Keratinocyte (primary cell): ENCODE measurements at regions not wholly inside any gene's neighbourhood (a gene's known extent, or its start where the extent isn't known, plus 50 kb on each side); places are given as distances from the start of the nearest gene placed in this dataset.

Source experiments
- DNase-seq: peaks from one replicate; pipeline ENCODE4 v3.0.0-alpha.2; 2011; ENCODE audit warnings: low read depth, missing footprints, low spot score
- FAIRE-seq: peaks from 2 replicates; lab custom pipeline; 2011; peaks lifted over from hg19 to GRCh38; lab: Jason Lieb, UNC
- H2AFZ ChIP-seq: 2 replicates; pipeline ENCODE4 v1.6.0; 2012; ENCODE audit warnings: low read length, control low read depth, inconsistent platforms; ENCODE audit not compliant: control insufficient read depth
- H3K27ac ChIP-seq: 2 replicates; pipeline ENCODE4 v1.5.1; 2011; ENCODE audit warnings: low read length; ENCODE audit not compliant: control insufficient read depth, insufficient read depth
- H3K27me3 ChIP-seq: 3 replicates; pipeline ENCODE4 v1.6.0; 2011; ENCODE audit warnings: low read length; ENCODE audit not compliant: control insufficient read depth, insufficient read depth; ENCODE audit errors: extremely low read depth
- H3K36me3 ChIP-seq, 2 experiments: 2 replicates in 1 of 2; 3 replicates in 1 of 2; pipeline ENCODE4 v1.5.1; 2011; ENCODE audit warnings: low read length in 2 of 2, mild to moderate bottlenecking in 1 of 2; ENCODE audit not compliant: control insufficient read depth in 2 of 2, insufficient read depth in 2 of 2; ENCODE audit errors: extremely low read depth in 1 of 2
- H3K4me1 ChIP-seq: 3 replicates; pipeline ENCODE4 v1.5.1; 2011; ENCODE audit warnings: low read length; ENCODE audit not compliant: control insufficient read depth, insufficient read depth; ENCODE audit errors: extremely low read depth
- H3K4me2 ChIP-seq: 3 replicates; pipeline ENCODE4 v1.6.0; 2011; ENCODE audit warnings: low read depth, low read length; ENCODE audit not compliant: control insufficient read depth, insufficient read depth; ENCODE audit errors: extremely low read depth
- H3K4me3 ChIP-seq, 3 experiments: fragments of 200-600 bp in 1 of 3; sonication (generic) in 1 of 3; 2 replicates in 2 of 3; 3 replicates in 1 of 3; pipeline ENCODE4 v1.5.1; 2011 to 2016; ENCODE audit warnings: low read length in 3 of 3, mild to moderate bottlenecking in 3 of 3, control low read depth in 2 of 3, inconsistent platforms in 1 of 3, low read depth in 1 of 3, mixed read lengths in 1 of 3, mixed run types in 1 of 3, moderate library complexity in 1 of 3; ENCODE audit not compliant: control insufficient read depth in 2 of 3, insufficient read depth in 2 of 3; ENCODE audit errors: extremely low read depth in 1 of 3
- H3K79me2 ChIP-seq: 2 replicates; pipeline ENCODE4 v1.6.0; 2012; ENCODE audit warnings: low read length; ENCODE audit not compliant: control insufficient read depth, insufficient read depth
- H3K9ac ChIP-seq: 3 replicates; pipeline ENCODE4 v1.6.0; 2011; ENCODE audit warnings: low read length; ENCODE audit not compliant: control insufficient read depth, insufficient read depth; ENCODE audit errors: extremely low read depth
- H3K9me1 ChIP-seq: 3 replicates; pipeline ENCODE4 v1.6.0; 2011; ENCODE audit warnings: low read length; ENCODE audit not compliant: control insufficient read depth, insufficient read depth; ENCODE audit errors: extremely low read depth
- H3K9me3 ChIP-seq: 2 replicates; pipeline ENCODE4 v1.5.1; 2012; ENCODE audit warnings: low read depth, low read length; ENCODE audit not compliant: control insufficient read depth
- H4K20me1 ChIP-seq: 3 replicates; pipeline ENCODE4 v1.6.0; 2011; ENCODE audit warnings: low read length; ENCODE audit not compliant: control insufficient read depth, insufficient read depth; ENCODE audit errors: extremely low read depth
- CTCF ChIP-seq, 3 experiments: IDR thresholded peaks in 1 of 3; conservative IDR thresholded peaks in 1 of 3; optimal IDR thresholded peaks in 1 of 3; 2 replicates in 2 of 3; 3 replicates in 1 of 3; pipeline versions ENCODE3 to v1.5.1; 2011; ENCODE audit warnings: low read length in 3 of 3, mild to moderate bottlenecking in 3 of 3, moderate library complexity in 2 of 3, control low read depth in 1 of 3, inconsistent platforms in 1 of 3; ENCODE audit not compliant: insufficient read depth in 2 of 3; ENCODE audit errors: extremely low read depth in 1 of 3
- EZH2 ChIP-seq: IDR thresholded peaks from one replicate; pipeline ENCODE4 v1.6.1; 2012; ENCODE audit warnings: inconsistent platforms, mild to moderate bottlenecking, low read length, moderate library complexity
- dilution Hi-C: fragments of 300-500 bp; cut with MboI; formaldehyde crosslinking; loops from one replicate; pipeline ENCODE4 v1.7.0; 2020; ENCODE audit warnings: low sequenced_read_pairs; ENCODE audit not compliant: extremely low pct_ligation_motif_present

- Histone ChIP-seq H3K9ac (no peak overlapping the region), H3K9me3 (peaks cover 5% of the 10 kb centered on the region), H3K4me2 (no peak overlapping the region), H3K36me3 (no peaks in the 10 kb centered on the region), H3K79me2 (no peaks in the 10 kb centered on the region), H3K27ac (no peak overlapping the region), H4K20me1 (no peaks in the 10 kb centered on the region), H3K27me3 (no peaks in the 10 kb centered on the region), H3K9me1 (no peaks in the 10 kb centered on the region), H3K4me1 (no peaks in the 10 kb centered on the region), H3K4me3 (no peak overlapping the region), H2AFZ (no peak overlapping the region)
- FAIRE-seq (no peak), DNase-seq (no peak)
- no peak for TF ChIP-seq CTCF (optimal IDR thresholded peaks at IDR 0.05 in 1 of 3, IDR thresholded peaks at IDR 0.05 in 1 of 3, conservative IDR thresholded peaks at IDR 0.05 in 1 of 3; ENCODE audit: extremely low read depth in 1 of 3, insufficient read depth in 2 of 3, low read length in 3 of 3)
- TF ChIP-seq EZH2 = no peak
- dilution Hi-C loops = no loop called here
Observed at GRCh38 chr5:3958389-3958788, 362.8 kb downstream of the IRX1 start.

- FAIRE-seq = no peak
Observed at GRCh38 chr5:3962113-3962512, 366.5 kb downstream of the IRX1 start.

More at GRCh38 chr5:3962113-3962512, 366.5 kb downstream of the IRX1 start:
- Histone ChIP-seq H3K4me2 (no peak overlapping the region), H4K20me1 (no peaks in the 10 kb centered on the region), H3K27ac (no peak overlapping the region), H3K9me1 (no peaks in the 10 kb centered on the region), H3K79me2 (no peaks in the 10 kb centered on the region), H3K9me3 (peaks cover 5% of the 10 kb centered on the region), H3K4me3 (no peak overlapping the region), H3K4me1 (no peaks in the 10 kb centered on the region), H3K36me3 (no peaks in the 10 kb centered on the region), H3K9ac (no peak overlapping the region), H3K27me3 (no peaks in the 10 kb centered on the region), H2AFZ (no peak overlapping the region)
- TF ChIP-seq CTCF (optimal IDR thresholded peaks at IDR 0.05 in 1 of 3, IDR thresholded peaks at IDR 0.05 in 1 of 3, conservative IDR thresholded peaks at IDR 0.05 in 1 of 3; ENCODE audit: extremely low read depth in 1 of 3, insufficient read depth in 2 of 3, low read length in 3 of 3) (no peak), EZH2 (no peak)
- DNase-seq = no peak
- dilution Hi-C loops = no loop called here
